ENCODE measurements at regions not wholly inside any gene's neighbourhood (a gene's known extent, or its start where the extent isn't known, plus 50 kb on each side); places are given as distances from the start of the nearest gene placed in this dataset.

DNA sequence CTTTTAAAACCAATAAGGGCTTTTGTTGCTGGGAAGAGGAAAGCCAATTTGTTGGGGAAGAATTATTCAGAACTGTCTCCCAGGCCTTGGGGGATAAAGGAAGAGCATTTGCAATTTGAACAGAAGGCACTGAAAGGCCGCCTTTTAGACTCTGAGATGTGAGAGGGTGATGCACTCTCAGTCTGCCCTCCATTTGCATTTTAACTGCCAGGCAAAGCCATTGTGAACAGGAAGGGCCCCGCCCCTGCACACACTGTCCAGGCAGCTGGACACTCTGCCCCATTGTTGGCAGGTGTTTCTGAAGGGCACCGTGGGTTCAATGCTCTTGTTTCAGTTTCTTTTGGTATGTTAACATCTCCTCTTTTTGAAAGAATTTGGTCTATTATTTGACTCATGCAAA lies 169.5 kb upstream of the COPS8 start:
- Histone ChIP-seq H3K27me3 (ENCODE audit: control insufficient read depth, insufficient read depth, low read length) (no peaks in the 10 kb centered on the region), H3K9me3 (ENCODE audit: control insufficient read depth, insufficient read depth, low read depth, low read length) (no peaks in the 10 kb centered on the region), H2AFZ (ENCODE audit: low read length) (no peak overlapping the region), H3K4me1 (ENCODE audit: control insufficient read depth, extremely low read depth, insufficient read depth, low read length) (no peaks in the 10 kb centered on the region), H3K4me2 (ENCODE audit: extremely low read depth, insufficient read depth, low read length) (no peak overlapping the region), H3K4me3 (replicated peaks in 1 of 4; ENCODE audit: control extremely low read depth in 1 of 4, insufficient read depth in 1 of 4, low read depth in 3 of 4, low read length in 4 of 4) (no peak overlapping the region), H3K36me3 (ENCODE audit: control insufficient read depth, insufficient read depth, low read length) (no peaks in the 10 kb centered on the region), H3K27ac (ENCODE audit: insufficient read depth, low read length) (no peak overlapping the region), H4K20me1 (ENCODE audit: control insufficient read depth, extremely low read depth, insufficient read depth, low read length) (no peaks in the 10 kb centered on the region), H3K9ac (ENCODE audit: insufficient read depth, low read length) (no peak overlapping the region), H3K79me2 (ENCODE audit: control insufficient read depth, insufficient read depth, low read length) (no peaks in the 10 kb centered on the region)
- no peak for DNase-seq (ENCODE audit: low read depth in 2 of 2)
- TF ChIP-seq, protein P1, sequence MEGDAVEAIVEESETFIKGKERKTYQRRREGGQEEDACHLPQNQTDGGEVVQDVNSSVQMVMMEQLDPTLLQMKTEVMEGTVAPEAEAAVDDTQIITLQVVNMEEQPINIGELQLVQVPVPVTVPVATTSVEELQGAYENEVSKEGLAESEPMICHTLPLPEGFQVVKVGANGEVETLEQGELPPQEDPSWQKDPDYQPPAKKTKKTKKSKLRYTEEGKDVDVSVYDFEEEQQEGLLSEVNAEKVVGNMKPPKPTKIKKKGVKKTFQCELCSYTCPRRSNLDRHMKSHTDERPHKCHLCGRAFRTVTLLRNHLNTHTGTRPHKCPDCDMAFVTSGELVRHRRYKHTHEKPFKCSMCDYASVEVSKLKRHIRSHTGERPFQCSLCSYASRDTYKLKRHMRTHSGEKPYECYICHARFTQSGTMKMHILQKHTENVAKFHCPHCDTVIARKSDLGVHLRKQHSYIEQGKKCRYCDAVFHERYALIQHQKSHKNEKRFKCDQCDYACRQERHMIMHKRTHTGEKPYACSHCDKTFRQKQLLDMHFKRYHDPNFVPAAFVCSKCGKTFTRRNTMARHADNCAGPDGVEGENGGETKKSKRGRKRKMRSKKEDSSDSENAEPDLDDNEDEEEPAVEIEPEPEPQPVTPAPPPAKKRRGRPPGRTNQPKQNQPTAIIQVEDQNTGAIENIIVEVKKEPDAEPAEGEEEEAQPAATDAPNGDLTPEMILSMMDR (conservative IDR thresholded peaks at IDR 0.05 in 1 of 2, IDR thresholded peaks at IDR 0.05 in 1 of 2; ENCODE audit: low read depth in 1 of 2, low read length in 2 of 2): no peak
- no peak for TF ChIP-seq EZH2 (IDR thresholded peaks at IDR 0.05; ENCODE audit: low read length, missing control alignments)

DNA sequence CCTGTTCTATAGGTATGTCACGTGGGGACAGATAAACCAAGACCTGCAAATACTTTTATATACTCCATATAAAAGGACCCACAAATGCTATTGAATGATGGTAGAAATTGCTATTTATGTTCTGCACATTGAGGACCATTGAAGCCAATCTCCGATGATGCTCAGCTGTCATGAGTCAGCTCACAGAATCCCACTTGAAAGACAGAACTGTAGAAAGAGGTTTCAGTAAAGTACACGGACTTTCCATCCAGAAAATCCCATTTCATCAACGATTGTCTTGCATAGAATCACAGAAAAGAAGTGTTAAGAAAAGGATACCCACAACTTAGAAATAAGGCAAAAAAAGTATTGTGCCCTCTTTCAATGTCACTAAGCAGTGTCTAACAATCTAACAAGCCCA lies 169.0 kb upstream of the COPS8 start:
- no peak overlapping the region for H3K4me3 ChIP-seq (replicated peaks in 1 of 4; ENCODE audit: control extremely low read depth in 1 of 4, insufficient read depth in 1 of 4, low read depth in 3 of 4, low read length in 4 of 4)

DNA sequence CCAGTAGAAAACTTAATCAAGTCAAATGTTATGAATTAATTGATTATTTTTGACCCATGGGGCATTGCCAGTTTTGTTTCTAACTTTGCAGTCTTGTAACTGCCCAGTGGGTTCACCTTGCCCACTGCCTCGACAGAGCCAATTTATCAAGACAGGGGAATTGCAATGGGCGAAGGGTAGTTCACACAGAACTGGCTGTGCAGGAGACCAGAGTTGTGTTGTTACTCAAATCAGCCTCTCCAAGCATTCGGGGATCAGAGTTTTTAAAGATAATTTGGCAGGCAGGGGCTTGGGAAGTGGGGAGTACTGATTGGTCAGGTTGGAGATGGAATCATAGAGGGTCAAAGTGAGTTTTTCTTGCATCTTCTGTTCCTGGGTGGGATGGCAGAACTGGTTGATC lies 168.5 kb upstream of the COPS8 start:
- no peaks in the 10 kb centered on the region for H3K27me3 ChIP-seq (ENCODE audit: control insufficient read depth, insufficient read depth, low read length)
- H4K20me1 ChIP-seq (ENCODE audit: control insufficient read depth, extremely low read depth, insufficient read depth, low read length): no peaks in the 10 kb centered on the region
- H3K9ac ChIP-seq (ENCODE audit: insufficient read depth, low read length): no peak overlapping the region
- no peak overlapping the region for H3K4me2 ChIP-seq (ENCODE audit: extremely low read depth, insufficient read depth, low read length)
- H3K79me2 ChIP-seq (ENCODE audit: control insufficient read depth, insufficient read depth, low read length): no peaks in the 10 kb centered on the region
- DNase-seq (ENCODE audit: low read depth in 2 of 2): no peak
- H3K9me3 ChIP-seq (ENCODE audit: control insufficient read depth, insufficient read depth, low read depth, low read length): no peaks in the 10 kb centered on the region
- H3K4me1 ChIP-seq (ENCODE audit: control insufficient read depth, extremely low read depth, insufficient read depth, low read length): no peaks in the 10 kb centered on the region
- no peaks in the 10 kb centered on the region for H3K36me3 ChIP-seq (ENCODE audit: control insufficient read depth, insufficient read depth, low read length)
- H3K27ac ChIP-seq (ENCODE audit: insufficient read depth, low read length): no peak overlapping the region
- TF ChIP-seq EZH2 (IDR thresholded peaks at IDR 0.05; ENCODE audit: low read length, missing control alignments): no peak
- TF ChIP-seq, protein P1 (conservative IDR thresholded peaks at IDR 0.05 in 1 of 2, IDR thresholded peaks at IDR 0.05 in 1 of 2; ENCODE audit: low read depth in 1 of 2, low read length in 2 of 2): no peak
- H3K4me3 ChIP-seq (replicated peaks in 1 of 4; ENCODE audit: control extremely low read depth in 1 of 4, insufficient read depth in 1 of 4, low read depth in 3 of 4, low read length in 4 of 4): no peak overlapping the region
- no peak overlapping the region for H2AFZ ChIP-seq (ENCODE audit: low read length)

More for the DNA sequence above, 169.0 kb upstream of the COPS8 start:
- Histone ChIP-seq H3K9me3 (ENCODE audit: control insufficient read depth, insufficient read depth, low read depth, low read length) (no peaks in the 10 kb centered on the region), H3K27ac (ENCODE audit: insufficient read depth, low read length) (no peak overlapping the region), H3K4me2 (ENCODE audit: extremely low read depth, insufficient read depth, low read length) (no peak overlapping the region), H2AFZ (ENCODE audit: low read length) (no peak overlapping the region), H3K27me3 (ENCODE audit: control insufficient read depth, insufficient read depth, low read length) (no peaks in the 10 kb centered on the region), H3K9ac (ENCODE audit: insufficient read depth, low read length) (no peak overlapping the region), H3K4me1 (ENCODE audit: control insufficient read depth, extremely low read depth, insufficient read depth, low read length) (no peaks in the 10 kb centered on the region), H3K36me3 (ENCODE audit: control insufficient read depth, insufficient read depth, low read length) (no peaks in the 10 kb centered on the region), H4K20me1 (ENCODE audit: control insufficient read depth, extremely low read depth, insufficient read depth, low read length) (no peaks in the 10 kb centered on the region), H3K79me2 (ENCODE audit: control insufficient read depth, insufficient read depth, low read length) (no peaks in the 10 kb centered on the region)
- no peak for DNase-seq (ENCODE audit: low read depth in 2 of 2)
- TF ChIP-seq, protein P1 (conservative IDR thresholded peaks at IDR 0.05 in 1 of 2, IDR thresholded peaks at IDR 0.05 in 1 of 2; ENCODE audit: low read depth in 1 of 2, low read length in 2 of 2): no peak
- no peak for TF ChIP-seq EZH2 (IDR thresholded peaks at IDR 0.05; ENCODE audit: low read length, missing control alignments)

All from fibroblast of lung (primary cell).